Esophagus squamous epithelium (tissue), 5 donors: ENCODE measurements at regions not wholly inside any gene's neighbourhood (a gene's known extent, or its start where the extent isn't known, plus 50 kb on each side); places are given as distances from the start of the nearest gene placed in this dataset.
A peak's percentile ranks its signal among the peaks of the same experiment; 100 is the strongest.

Source experiments
- DNase-seq: peaks from one replicate; lab custom pipeline; 2025; lab: John Stamatoyannopoulos, UW
- H3K27ac ChIP-seq, 4 donors: fragments of 200-600 bp; sonication (generic); one replicate each; pipeline ENCODE4 v1.5.1; 2016 to 2019; ENCODE audit warnings: mild to moderate bottlenecking in 1 of 4
- H3K27me3 ChIP-seq, 4 donors: fragments of 200-600 bp; sonication (generic); 1 replicate in 3 of 4; 2 replicates in 1 of 4; pipeline versions ENCODE4 v1.5.1 to v1.6.0; 2017 to 2021; ENCODE audit warnings: antibody characterized with exemption in 1 of 4
- H3K36me3 ChIP-seq, 3 donors: fragments of 200-600 bp; sonication (generic); one replicate each; pipeline ENCODE4 v1.5.1; 2016 to 2019
- H3K4me1 ChIP-seq, 3 donors: fragments of 200-600 bp; sonication (generic); one replicate each; pipeline ENCODE4 v1.5.1; 2017 to 2019
- H3K4me3 ChIP-seq, 4 donors: fragments of 200-600 bp; sonication (generic); 1 replicate in 3 of 4; 2 replicates in 1 of 4; pipeline ENCODE4 v1.5.1; 2016 to 2019; ENCODE audit warnings: mild to moderate bottlenecking in 2 of 4, moderate library complexity in 1 of 4
- H3K9me3 ChIP-seq, 3 donors: fragments of 200-600 bp; sonication (generic); one replicate each; pipeline ENCODE4 v1.5.1; 2016 to 2019
- CTCF ChIP-seq, 6 experiments: fragments of 450-650 bp in 4 of 6; fragments of 200-600 bp in 2 of 6; sonication (generic) in 2 of 6; IDR thresholded peaks; one replicate each; pipeline ENCODE4 v1.5.1; 2016 to 2019; ENCODE audit warnings: antibody characterized with exemption in 6 of 6, mild to moderate bottlenecking in 4 of 6, moderate library complexity in 4 of 6
- POLR2A ChIP-seq, 4 donors: fragments of 450-650 bp; IDR thresholded peaks; one replicate each; pipeline ENCODE4 v1.6.1; 2017; ENCODE audit warnings: antibody characterized with exemption in 4 of 4, mild to moderate bottlenecking in 4 of 4, moderate library complexity in 3 of 4
- WGBS, 2 donors: methylation state at CpG; one replicate each; pipeline ENCODE4 v1.1.5; 2018; 5-methylcytosine and 5-hydroxymethylcytosine counted together
- intact Hi-C: fragments of 100-400 bp; cut with DNase I; formaldehyde crosslinking; loops from one replicate; pipeline ENCODE4 v1.15.0; 2022
- donor health status: DM: yes; HTN: yes; CAD: no.

- H3K36me3 ChIP-seq, result no peaks in the 10 kb centered on the region
- H3K27me3 ChIP-seq, result no peaks in the 10 kb centered on the region
- H3K27ac ChIP-seq, result peak overlapping the region in 2 of 4 donors; percentile 29 to 91
- no peak overlapping the region for H3K4me3 ChIP-seq
- WGBS, 2 donors, result 71 to 78% methylated on average over 6 to 7 of the region's 7 CpGs
- peaks cover 13 to 78% (median 45%) of the 10 kb centered on the region in 3 donors for H3K4me1 ChIP-seq
- TF ChIP-seq POLR2A (IDR thresholded peaks at IDR 0.05) (no peak), CTCF (IDR thresholded peaks at IDR 0.05) (no peak)
- DNase-seq, result no peak
- no peaks in the 10 kb centered on the region for H3K9me3 ChIP-seq
- intact Hi-C loops, result no loop called here
Observed at GRCh38 chr5:73282383-73282782, 109.4 kb downstream of the TMEM174 start.

GRCh38 chr5:73280821-73281746 lies 108.1 kb downstream of the TMEM174 start:
- TF ChIP-seq CTCF (IDR thresholded peaks at IDR 0.05) (no peak), POLR2A (IDR thresholded peaks at IDR 0.05) (no peak)

GRCh38 chr5:73280386-73280785 lies 107.4 kb downstream of the TMEM174 start:
- H3K36me3 ChIP-seq, result no peaks in the 10 kb centered on the region
- H3K27ac ChIP-seq, result peak overlapping the region; percentile 82 to 91 (median 84)
- TF ChIP-seq POLR2A (IDR thresholded peaks at IDR 0.05) (no peak), CTCF (IDR thresholded peaks at IDR 0.05) (no peak)
- DNase-seq, result no peak
- no peaks in the 10 kb centered on the region for H3K27me3 ChIP-seq
- intact Hi-C loops, result no loop called here
- peaks cover 15 to 98% (median 46%) of the 10 kb centered on the region in 3 donors for H3K4me1 ChIP-seq
- peak overlapping the region in 1 of 4 donors; percentile 41 for H3K4me3 ChIP-seq
- WGBS, 2 donors, result 27 to 40% methylated on average over 2 of the region's 2 CpGs
- H3K9me3 ChIP-seq, result no peaks in the 10 kb centered on the region

More at GRCh38 chr5:73280821-73281746, 108.1 kb downstream of the TMEM174 start:
- 17 to 31% methylated on average over 16 to 18 of the region's 20 CpGs for WGBS, 2 donors
- H3K36me3 ChIP-seq, result no peaks in the 10 kb centered on the region
- peak overlapping the region; percentile 82 to 91 (median 84) for H3K27ac ChIP-seq
- H3K27me3 ChIP-seq, result no peaks in the 10 kb centered on the region
- peaks cover 13 to 91% (median 45%) of the 10 kb centered on the region in 3 donors for H3K4me1 ChIP-seq
- no peaks in the 10 kb centered on the region for H3K9me3 ChIP-seq
- no peak for DNase-seq
- peak overlapping the region in 3 of 4 donors; percentile 18 to 41 (median 19) for H3K4me3 ChIP-seq
- intact Hi-C loops, result no loop called here

- intact Hi-C loops, result no loop called here
- Histone ChIP-seq H3K27me3 (no peaks in the 10 kb centered on the region), H3K4me1 (peaks cover 20 to 100% (median 51%) of the 10 kb centered on the region in 3 donors), H3K36me3 (no peaks in the 10 kb centered on the region), H3K9me3 (no peaks in the 10 kb centered on the region), H3K4me3 (no peak overlapping the region), H3K27ac (peak overlapping the region; percentile 82 to 91 (median 84))
- 67 to 72% methylated on average over 1 of the region's 1 CpG for WGBS, 2 donors
- TF ChIP-seq POLR2A (IDR thresholded peaks at IDR 0.05) (no peak), CTCF (IDR thresholded peaks at IDR 0.05) (no peak)
- DNase-seq, result no peak
Observed at GRCh38 chr5:73279805-73280204, 106.8 kb downstream of the TMEM174 start.

- peaks cover 24 to 100% (median 62%) of the 10 kb centered on the region in 3 donors for H3K4me1 ChIP-seq
- peak overlapping the region; percentile 7 to 91 (median 67) for H3K27ac ChIP-seq
- intact Hi-C loops, result no loop called here
- 47 to 68% methylated on average over 5 to 6 of the region's 6 CpGs for WGBS, 2 donors
- no peaks in the 10 kb centered on the region for H3K9me3 ChIP-seq
- TF ChIP-seq POLR2A (IDR thresholded peaks at IDR 0.05) (no peak), CTCF (IDR thresholded peaks at IDR 0.05) (no peak)
- no peak overlapping the region for H3K4me3 ChIP-seq
- DNase-seq, result no peak
- H3K27me3 ChIP-seq, result no peaks in the 10 kb centered on the region
- H3K36me3 ChIP-seq, result no peaks in the 10 kb centered on the region
Observed at GRCh38 chr5:73278693-73279092, 105.7 kb downstream of the TMEM174 start.
